ENCODE measurements at regions not wholly inside any gene's neighbourhood (a gene's known extent, or its start where the extent isn't known, plus 50 kb on each side); places are given as distances from the start of the nearest gene placed in this dataset.

DNA sequence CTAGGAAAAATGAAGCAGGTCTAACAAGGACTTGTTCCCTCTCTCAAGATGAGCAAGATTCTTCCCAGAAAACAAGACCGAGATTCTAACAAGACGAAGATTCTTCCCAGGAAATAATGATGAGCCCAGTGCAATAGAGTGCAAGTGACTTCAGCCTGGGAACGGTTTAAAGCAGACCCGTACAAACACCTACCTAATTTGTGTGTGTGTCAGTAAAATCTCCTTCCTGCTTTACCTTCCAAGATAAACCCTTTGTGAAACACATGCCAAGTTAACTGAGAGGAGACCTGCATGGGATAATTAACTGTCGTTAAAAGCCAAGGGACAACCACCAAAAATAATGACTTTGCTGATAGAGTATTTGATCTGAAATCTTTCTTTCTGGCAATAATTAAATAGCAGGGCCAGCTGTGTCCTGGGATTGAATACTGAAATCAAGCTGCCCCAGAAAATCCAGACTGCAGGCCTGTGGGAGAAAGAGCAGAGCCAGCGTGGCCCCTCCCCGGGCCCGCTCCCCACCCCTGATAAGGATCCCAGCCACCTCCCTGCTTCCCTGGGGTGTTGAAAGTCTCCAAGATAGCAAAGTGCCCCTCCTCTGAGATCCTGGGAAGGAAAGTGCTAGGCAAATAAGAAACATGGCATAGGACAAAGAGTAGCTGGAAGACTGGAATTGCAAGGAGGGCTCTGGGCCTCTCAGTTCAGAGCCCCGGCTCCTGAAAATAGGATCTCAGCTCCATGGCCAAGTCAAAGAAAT lies 145.5 kb downstream of the CYP26B1 start:
- intact Hi-C loops (cut with DNase I, micrococcal nuclease), result no loop called here
- peak in 2 of 3 donors; percentile 18 to 41 for DNase-seq
- TF ChIP-seq, protein P1, sequence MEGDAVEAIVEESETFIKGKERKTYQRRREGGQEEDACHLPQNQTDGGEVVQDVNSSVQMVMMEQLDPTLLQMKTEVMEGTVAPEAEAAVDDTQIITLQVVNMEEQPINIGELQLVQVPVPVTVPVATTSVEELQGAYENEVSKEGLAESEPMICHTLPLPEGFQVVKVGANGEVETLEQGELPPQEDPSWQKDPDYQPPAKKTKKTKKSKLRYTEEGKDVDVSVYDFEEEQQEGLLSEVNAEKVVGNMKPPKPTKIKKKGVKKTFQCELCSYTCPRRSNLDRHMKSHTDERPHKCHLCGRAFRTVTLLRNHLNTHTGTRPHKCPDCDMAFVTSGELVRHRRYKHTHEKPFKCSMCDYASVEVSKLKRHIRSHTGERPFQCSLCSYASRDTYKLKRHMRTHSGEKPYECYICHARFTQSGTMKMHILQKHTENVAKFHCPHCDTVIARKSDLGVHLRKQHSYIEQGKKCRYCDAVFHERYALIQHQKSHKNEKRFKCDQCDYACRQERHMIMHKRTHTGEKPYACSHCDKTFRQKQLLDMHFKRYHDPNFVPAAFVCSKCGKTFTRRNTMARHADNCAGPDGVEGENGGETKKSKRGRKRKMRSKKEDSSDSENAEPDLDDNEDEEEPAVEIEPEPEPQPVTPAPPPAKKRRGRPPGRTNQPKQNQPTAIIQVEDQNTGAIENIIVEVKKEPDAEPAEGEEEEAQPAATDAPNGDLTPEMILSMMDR (IDR thresholded peaks at IDR 0.05), result no peak
- Histone ChIP-seq H3K9me3 (no peaks in the 10 kb centered on the region), H3K4me3 (no peak overlapping the region), H3K36me3 (ENCODE audit: low read depth) (no peaks in the 10 kb centered on the region), H3K4me1 (ENCODE audit: low read depth) (no peaks in the 10 kb centered on the region)
- ATAC-seq, result peak; percentile 70

DNA sequence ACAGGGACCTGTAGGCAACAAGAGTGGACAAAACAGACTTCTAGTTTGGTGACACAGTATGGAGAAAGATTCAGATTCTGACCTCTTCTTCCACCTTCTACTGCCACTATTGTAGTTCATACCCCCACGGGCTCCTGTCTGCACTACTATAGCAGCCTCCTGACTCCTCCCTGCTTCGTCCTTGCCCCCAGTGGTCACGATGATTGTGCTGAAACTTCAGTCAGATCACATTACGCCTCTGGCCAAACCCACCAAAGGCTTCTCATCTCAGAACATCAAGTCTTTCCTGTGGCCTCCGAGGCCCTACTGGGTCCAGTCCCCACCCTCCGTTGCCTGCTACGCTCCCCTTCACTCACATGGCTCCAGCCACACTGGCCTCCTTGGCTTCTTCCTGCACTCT lies 147.6 kb downstream of the CYP26B1 start:
- no peak for ATAC-seq
- H3K36me3 ChIP-seq (ENCODE audit: low read depth), result no peaks in the 10 kb centered on the region
- no peaks in the 10 kb centered on the region for H3K9me3 ChIP-seq
- TF ChIP-seq, protein P1 (IDR thresholded peaks at IDR 0.05), result no peak
- H3K4me1 ChIP-seq (ENCODE audit: low read depth), result no peaks in the 10 kb centered on the region
- H3K4me3 ChIP-seq, result no peak overlapping the region
- DNase-seq, result no peak
- intact Hi-C loops (cut with DNase I, micrococcal nuclease), result no loop called here

DNA sequence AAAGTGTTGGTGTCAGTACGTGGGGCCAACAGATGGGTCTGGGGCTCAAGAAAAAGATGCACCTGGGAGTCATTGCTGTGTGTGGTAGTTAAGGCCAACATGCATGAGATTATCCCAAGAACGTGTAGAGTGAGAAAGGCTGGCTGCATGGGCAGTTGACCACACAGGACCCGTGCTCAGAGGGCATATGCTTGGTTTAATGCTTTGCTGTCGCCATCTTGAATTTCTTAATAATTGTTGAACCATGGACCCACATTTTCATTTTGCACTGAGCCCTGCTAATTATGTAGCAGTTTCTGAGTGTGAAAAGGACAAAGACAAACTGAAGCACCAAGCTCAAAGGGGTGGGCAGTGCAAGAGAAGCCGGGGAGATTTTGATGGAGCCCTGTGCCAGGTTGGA lies 148.1 kb downstream of the CYP26B1 start:
- no peak for ATAC-seq
- Histone ChIP-seq H3K4me3 (no peak overlapping the region), H3K4me1 (ENCODE audit: low read depth) (no peaks in the 10 kb centered on the region), H3K9me3 (no peaks in the 10 kb centered on the region), H3K36me3 (ENCODE audit: low read depth) (no peaks in the 10 kb centered on the region)
- DNase-seq, result no peak
- intact Hi-C loops (cut with DNase I, micrococcal nuclease), result no loop called here
- TF ChIP-seq, protein P1 (IDR thresholded peaks at IDR 0.05), result no peak

DNA sequence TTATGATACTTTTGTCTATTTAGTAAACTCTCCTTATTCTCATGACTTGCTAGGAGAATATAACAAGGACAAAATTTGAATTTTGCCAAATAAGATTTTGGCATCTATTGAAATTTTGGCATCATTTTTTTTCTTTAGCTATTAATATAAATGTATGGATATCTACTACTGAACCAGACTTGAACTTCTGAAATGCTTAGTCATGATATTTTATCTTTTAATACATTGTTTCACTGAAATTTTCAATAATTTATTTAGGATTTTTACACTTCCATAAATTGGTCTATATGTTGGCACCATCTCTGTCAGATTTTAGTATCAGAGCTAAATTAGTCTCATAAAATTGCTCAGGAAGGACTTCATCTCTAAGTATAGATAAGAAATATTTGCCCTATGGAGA lies 149.8 kb downstream of the CYP26B1 start:
- TF ChIP-seq, protein P1 (IDR thresholded peaks at IDR 0.05), result no peak
- no peak overlapping the region for H3K4me3 ChIP-seq
- intact Hi-C loops (cut with DNase I, micrococcal nuclease), result no loop called here

DNA sequence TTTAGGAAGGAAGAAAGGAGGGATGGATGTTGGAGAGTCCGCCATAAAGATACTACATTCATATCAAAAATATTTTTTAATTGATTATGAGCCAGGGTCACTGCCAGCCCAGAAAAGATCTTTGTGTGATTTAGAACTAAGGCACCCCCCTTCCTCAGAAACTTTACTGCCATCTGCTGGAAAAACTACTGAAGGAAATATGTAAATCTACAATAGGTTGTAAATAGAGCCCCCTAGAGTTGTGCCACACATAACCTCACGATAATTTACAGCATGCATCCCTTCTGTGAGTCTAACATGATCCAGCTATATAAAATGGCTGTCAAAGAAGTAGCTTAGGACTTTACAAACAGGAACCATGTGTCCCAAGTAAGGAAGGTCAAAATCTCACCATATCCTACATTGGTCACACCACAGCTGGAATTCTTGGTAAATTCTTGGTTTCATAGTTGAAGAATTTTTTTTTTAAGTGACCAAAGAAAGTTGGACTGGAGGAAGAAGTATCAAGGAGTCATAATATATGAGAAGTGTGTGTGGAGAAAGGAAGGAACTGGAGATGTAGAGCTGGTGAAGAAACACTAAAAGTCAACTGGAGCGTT lies 152.5 kb downstream of the CYP26B1 start:
- intact Hi-C loops (cut with DNase I, micrococcal nuclease), result no loop called here
- Histone ChIP-seq H3K9me3 (no peaks in the 10 kb centered on the region), H3K4me3 (no peak overlapping the region), H3K4me1 (ENCODE audit: low read depth) (no peaks in the 10 kb centered on the region), H3K36me3 (ENCODE audit: low read depth) (no peaks in the 10 kb centered on the region)
- no peak for DNase-seq
- TF ChIP-seq, protein P1 (IDR thresholded peaks at IDR 0.05), result no peak
- ATAC-seq, result no peak

More for the DNA sequence above, 149.8 kb downstream of the CYP26B1 start:
- ATAC-seq, result no peak
- H3K4me1 ChIP-seq (ENCODE audit: low read depth), result no peaks in the 10 kb centered on the region
- no peaks in the 10 kb centered on the region for H3K9me3 ChIP-seq
- no peaks in the 10 kb centered on the region for H3K36me3 ChIP-seq (ENCODE audit: low read depth)
- DNase-seq, result no peak

Measured in mucosa of descending colon (tissue), 3 donors.